IPS-15b (cell line): ENCODE measurements at regions not wholly inside any gene's neighbourhood (a gene's known extent, or its start where the extent isn't known, plus 50 kb on each side); places are given as distances from the start of the nearest gene placed in this dataset.

Experiments
- H3K27me3 ChIP-seq: one replicate; pipeline ENCODE4 v1.6.1; 2013; ENCODE audit warnings: low read length; ENCODE audit not compliant: control insufficient read depth, insufficient read depth
- H3K36me3 ChIP-seq: one replicate; pipeline ENCODE4 v1.6.1; 2013; ENCODE audit warnings: low read length; ENCODE audit not compliant: control insufficient read depth, insufficient read depth
- H3K4me1 ChIP-seq: one replicate; pipeline ENCODE4 v1.6.1; 2013; ENCODE audit warnings: mild to moderate bottlenecking, low read length; ENCODE audit not compliant: control insufficient read depth, insufficient read depth
- H3K4me3 ChIP-seq: one replicate; pipeline ENCODE4 v1.5.1; 2013; ENCODE audit warnings: low read depth, low read length
- H3K9ac ChIP-seq: one replicate; pipeline ENCODE4 v1.6.1; 2013; ENCODE audit warnings: low read depth, mild to moderate bottlenecking, low read length
- H3K9me3 ChIP-seq: one replicate; pipeline ENCODE4 v1.6.1; 2013; ENCODE audit warnings: mild to moderate bottlenecking, low read length; ENCODE audit not compliant: control insufficient read depth, insufficient read depth

DNA sequence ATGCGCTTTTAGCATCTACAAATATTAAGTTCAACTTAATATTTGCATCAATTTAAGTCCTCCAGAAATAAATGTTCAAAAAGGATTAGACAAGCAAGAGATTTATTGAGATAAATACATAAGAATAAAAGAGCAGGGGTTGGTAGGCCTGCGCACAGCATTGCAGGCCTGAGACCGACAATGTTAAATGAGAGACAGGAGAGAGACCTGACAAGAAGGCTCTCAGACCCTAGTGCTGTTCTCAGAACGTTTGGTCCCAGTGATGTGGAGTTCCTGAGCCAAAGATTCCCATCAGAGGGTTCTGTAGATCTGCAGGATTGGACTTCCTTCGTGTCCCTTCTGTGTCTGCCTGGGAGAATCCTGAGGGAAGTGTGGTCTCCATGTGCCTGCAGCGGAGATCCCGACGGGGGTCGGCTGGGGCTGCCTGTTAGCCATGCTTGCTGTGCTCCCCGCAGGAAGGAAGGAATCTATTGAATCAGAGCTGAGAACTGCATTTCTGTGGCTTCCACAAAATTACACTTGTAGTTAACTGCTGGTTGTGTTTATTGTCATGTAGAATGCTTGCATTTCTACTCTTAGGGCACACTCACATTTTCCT is 369.9 kb upstream of the SLC10A2 start:
- no peaks in the 10 kb centered on the region for H3K27me3 ChIP-seq
- no peak overlapping the region for H3K4me3 ChIP-seq
- H3K36me3 ChIP-seq: no peaks in the 10 kb centered on the region
- H3K4me1 ChIP-seq: no peaks in the 10 kb centered on the region
- H3K9ac ChIP-seq: no peak overlapping the region
- no peaks in the 10 kb centered on the region for H3K9me3 ChIP-seq

DNA sequence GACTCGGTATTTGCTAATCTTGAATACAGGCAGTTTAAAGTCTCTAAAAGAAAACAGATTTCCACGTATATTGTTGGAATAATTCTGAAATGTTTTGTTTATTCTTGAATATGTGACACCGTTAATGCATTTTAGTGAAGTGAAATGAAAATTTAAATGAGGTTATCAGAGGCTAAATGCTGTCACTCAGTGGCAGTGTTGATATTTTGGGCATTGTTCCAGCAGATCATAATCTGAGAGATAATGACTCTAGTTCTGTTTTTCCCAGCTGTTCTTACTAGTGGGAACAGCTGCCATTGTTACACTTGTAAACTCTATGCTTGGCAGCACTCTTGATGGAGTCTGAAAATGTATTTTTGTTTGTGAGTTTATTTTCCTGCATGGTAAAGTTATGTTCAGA is 365.6 kb upstream of the SLC10A2 start:
- Histone ChIP-seq H3K4me1 (no peaks in the 10 kb centered on the region), H3K27me3 (no peaks in the 10 kb centered on the region), H3K9ac (no peak overlapping the region), H3K9me3 (no peaks in the 10 kb centered on the region), H3K4me3 (no peak overlapping the region), H3K36me3 (no peaks in the 10 kb centered on the region)

DNA sequence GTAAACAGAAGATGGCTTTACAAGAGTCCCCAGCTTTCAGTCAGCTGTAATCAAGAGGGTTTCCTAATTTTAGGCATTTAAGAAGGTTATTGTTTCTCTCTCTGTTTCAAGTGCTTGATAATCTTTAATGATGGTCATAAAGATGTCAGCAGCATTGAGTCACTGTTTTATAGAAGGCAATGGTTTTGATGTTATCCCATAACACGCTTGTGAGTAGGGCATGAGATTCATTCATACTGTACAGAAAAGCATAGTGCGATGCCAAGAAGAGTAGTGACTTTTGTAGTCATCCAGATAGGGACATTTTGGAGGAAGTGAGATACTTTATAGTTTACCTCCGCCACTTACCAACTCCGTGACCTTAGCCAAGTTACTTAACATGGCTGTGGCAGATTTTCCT is 364.2 kb upstream of the SLC10A2 start:
- H3K4me1 ChIP-seq: no peaks in the 10 kb centered on the region
- no peak overlapping the region for H3K4me3 ChIP-seq
- no peaks in the 10 kb centered on the region for H3K9me3 ChIP-seq
- no peak overlapping the region for H3K9ac ChIP-seq
- H3K27me3 ChIP-seq: no peaks in the 10 kb centered on the region
- no peaks in the 10 kb centered on the region for H3K36me3 ChIP-seq

DNA sequence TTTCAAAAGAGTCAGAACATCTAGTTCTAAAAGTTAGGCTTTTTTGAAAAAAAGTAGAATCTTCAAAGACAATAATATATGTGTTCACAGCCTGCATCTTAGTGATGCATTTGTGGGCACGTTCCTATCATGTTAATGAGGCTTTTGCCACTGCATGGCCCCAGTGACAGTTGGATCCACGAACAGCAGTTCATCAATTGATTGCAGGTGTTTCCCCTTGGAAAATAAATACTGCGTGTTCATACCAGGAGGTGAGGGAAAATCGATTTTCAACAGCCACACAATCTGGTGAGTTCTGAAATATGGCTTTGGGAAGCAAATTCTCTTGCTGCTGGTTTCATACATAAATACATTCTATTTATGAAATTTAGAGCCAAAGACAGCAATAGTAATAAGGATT is 343.8 kb upstream of the SLC10A2 start:
- no peak overlapping the region for H3K9ac ChIP-seq
- H3K4me1 ChIP-seq: peaks cover under 1% of the 10 kb centered on the region
- no peaks in the 10 kb centered on the region for H3K36me3 ChIP-seq
- no peaks in the 10 kb centered on the region for H3K9me3 ChIP-seq
- H3K4me3 ChIP-seq: no peak overlapping the region
- no peaks in the 10 kb centered on the region for H3K27me3 ChIP-seq

DNA sequence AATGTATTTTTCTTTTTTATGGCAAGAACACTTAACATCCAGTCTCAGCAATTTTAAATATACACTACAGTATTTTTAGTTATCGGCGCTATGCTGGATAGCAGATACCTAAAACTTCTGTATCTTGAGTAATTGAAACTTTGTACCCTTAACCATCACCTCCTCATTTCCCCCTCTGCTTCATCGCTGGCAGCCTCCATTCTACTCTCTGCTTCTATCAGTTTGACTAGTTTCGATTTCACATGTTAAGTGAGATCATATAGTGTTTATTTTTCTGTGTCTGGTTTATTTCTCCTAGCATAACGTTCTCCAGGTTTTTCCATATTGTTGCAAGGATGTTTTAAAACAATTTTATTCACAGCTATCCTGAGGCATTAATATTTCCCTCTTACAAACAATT is 340.8 kb upstream of the SLC10A2 start:
- Histone ChIP-seq H3K4me3 (no peak overlapping the region), H3K27me3 (no peaks in the 10 kb centered on the region), H3K36me3 (no peaks in the 10 kb centered on the region), H3K9me3 (no peaks in the 10 kb centered on the region), H3K4me1 (peaks cover 14% of the 10 kb centered on the region), H3K9ac (no peak overlapping the region)

GRCh38 chr13:103405297-103405696 is 339.1 kb upstream of the SLC10A2 start:
- Histone ChIP-seq H3K9ac (no peak overlapping the region), H3K9me3 (no peaks in the 10 kb centered on the region), H3K36me3 (no peaks in the 10 kb centered on the region), H3K4me1 (peaks cover 14% of the 10 kb centered on the region), H3K27me3 (no peaks in the 10 kb centered on the region), H3K4me3 (no peak overlapping the region)

- Histone ChIP-seq H3K4me3 (no peak overlapping the region), H3K9me3 (peaks cover under 1% of the 10 kb centered on the region), H3K36me3 (no peaks in the 10 kb centered on the region), H3K9ac (no peak overlapping the region), H3K27me3 (no peaks in the 10 kb centered on the region), H3K4me1 (peaks cover 14% of the 10 kb centered on the region)
Measured at GRCh38 chr13:103403814-103404213, 337.6 kb upstream of the SLC10A2 start.

- Histone ChIP-seq H3K36me3 (no peaks in the 10 kb centered on the region), H3K9ac (no peak overlapping the region), H3K9me3 (peaks cover 6% of the 10 kb centered on the region), H3K4me1 (peaks cover 14% of the 10 kb centered on the region), H3K4me3 (no peak overlapping the region), H3K27me3 (no peaks in the 10 kb centered on the region)
Measured at GRCh38 chr13:103403148-103403740, 337.0 kb upstream of the SLC10A2 start.

DNA sequence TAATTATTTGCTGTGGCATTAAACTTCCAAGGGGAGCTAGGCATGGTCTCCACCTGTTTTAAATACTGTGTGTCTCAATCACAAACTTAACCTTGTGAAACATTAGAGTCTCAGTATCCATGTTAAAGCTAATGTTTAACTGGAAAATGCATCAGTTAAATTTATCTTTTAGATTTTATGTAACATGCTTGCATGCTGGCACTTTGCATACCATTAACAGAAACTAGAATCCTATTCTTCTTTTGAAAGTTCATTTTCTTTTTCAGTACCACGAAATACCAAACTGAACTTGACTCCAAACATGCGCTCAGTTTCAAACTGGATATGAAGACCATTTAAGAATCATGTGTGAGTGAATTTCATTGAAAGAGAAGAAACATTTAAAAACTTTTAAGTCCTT is 328.9 kb upstream of the SLC10A2 start:
- no peaks in the 10 kb centered on the region for H3K36me3 ChIP-seq
- no peak overlapping the region for H3K4me3 ChIP-seq

DNA sequence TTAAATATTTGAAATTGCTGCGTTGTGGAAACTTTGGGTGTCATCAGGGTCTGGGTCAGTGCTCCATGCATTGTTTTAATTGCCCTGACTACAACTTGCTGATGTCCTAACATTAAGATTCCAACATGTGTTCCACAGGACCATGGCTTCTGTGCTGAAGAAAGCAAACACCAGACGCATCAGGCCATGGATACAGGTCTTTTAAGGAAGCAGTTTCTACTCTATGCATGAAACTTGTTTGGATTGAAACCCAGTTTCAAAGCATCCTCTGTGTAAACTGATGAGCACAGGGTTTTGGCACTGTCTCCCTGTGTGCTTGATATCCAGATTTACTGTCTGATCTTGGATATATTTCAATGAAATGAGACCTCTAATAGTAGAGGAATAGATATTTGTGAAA is 328.4 kb upstream of the SLC10A2 start:
- no peak overlapping the region for H3K9ac ChIP-seq
- no peaks in the 10 kb centered on the region for H3K27me3 ChIP-seq
- peaks cover 2% of the 10 kb centered on the region for H3K4me1 ChIP-seq
- H3K36me3 ChIP-seq: no peaks in the 10 kb centered on the region
- H3K9me3 ChIP-seq: peaks cover 8% of the 10 kb centered on the region
- H3K4me3 ChIP-seq: no peak overlapping the region

More for the DNA sequence above, 328.9 kb upstream of the SLC10A2 start:
- peaks cover 8% of the 10 kb centered on the region for H3K9me3 ChIP-seq
- peaks cover 2% of the 10 kb centered on the region for H3K4me1 ChIP-seq
- no peaks in the 10 kb centered on the region for H3K27me3 ChIP-seq
- no peak overlapping the region for H3K9ac ChIP-seq

DNA sequence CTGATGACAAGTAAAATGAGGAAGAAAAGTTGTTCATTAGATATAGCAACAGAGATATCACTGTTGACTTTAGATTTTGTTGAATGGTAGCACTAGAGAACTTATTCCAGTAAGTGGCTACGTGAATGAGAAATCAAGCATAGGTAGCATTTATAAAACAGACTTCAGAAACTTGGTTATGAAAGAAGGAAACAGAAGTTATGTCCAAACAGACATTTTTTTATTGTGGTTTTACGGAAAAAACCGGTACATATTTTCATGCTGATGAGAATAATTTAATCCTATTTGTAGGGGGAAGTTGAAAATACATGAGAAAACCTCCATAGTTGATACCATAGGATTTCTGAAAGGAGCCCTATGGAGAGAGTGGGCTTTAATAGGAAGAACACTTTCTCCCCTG is 325.7 kb upstream of the SLC10A2 start:
- H3K4me3 ChIP-seq: no peak overlapping the region
- H3K4me1 ChIP-seq: peaks cover 2% of the 10 kb centered on the region
- no peaks in the 10 kb centered on the region for H3K36me3 ChIP-seq
- no peak overlapping the region for H3K9ac ChIP-seq
- no peaks in the 10 kb centered on the region for H3K27me3 ChIP-seq
- H3K9me3 ChIP-seq: no peaks in the 10 kb centered on the region

DNA sequence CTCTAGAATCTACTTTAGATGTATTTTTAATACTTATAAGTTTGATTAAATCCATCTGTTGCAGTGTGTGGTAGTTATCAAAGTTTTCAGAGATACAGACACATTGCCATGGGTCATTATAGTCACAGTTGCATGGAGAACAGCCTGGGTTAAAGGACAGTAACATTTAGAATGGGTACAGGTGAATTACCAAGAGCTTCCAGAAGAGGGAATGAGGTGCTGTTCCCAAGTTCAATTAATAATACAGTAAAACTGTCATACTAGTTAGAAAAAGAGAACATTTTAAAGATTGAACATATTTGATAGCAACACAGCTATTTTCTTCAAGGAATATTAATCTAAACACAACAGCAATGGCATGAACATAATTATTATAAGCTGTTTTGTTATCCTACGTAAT is 322.6 kb upstream of the SLC10A2 start:
- H3K4me3 ChIP-seq: no peak overlapping the region
- H3K27me3 ChIP-seq: no peaks in the 10 kb centered on the region
- no peaks in the 10 kb centered on the region for H3K9me3 ChIP-seq
- H3K4me1 ChIP-seq: peaks cover 2% of the 10 kb centered on the region
- H3K36me3 ChIP-seq: no peaks in the 10 kb centered on the region
- H3K9ac ChIP-seq: no peak overlapping the region
